K562 (cell line): ENCODE measurements at regions not wholly inside any gene's neighbourhood (a gene's known extent, or its start where the extent isn't known, plus 50 kb on each side); places are given as distances from the start of the nearest gene placed in this dataset.
"Not testable (repeated sequence)": the region's sequence is repeated elsewhere in the genome, so short reads cannot be mapped to it uniquely, and the experiment has no call there.

Source experiments
- ATAC-seq: fragments of 200-7000 bp; cut with Tn5 transposase; 3 replicates; pipeline ENCODE4 v1.9.1; 2020; ENCODE audit warnings: moderate library complexity
- BruUV-seq: library from RNA; stranded (reverse); fragments of 400-500 nt; replicated peaks from 2 replicates; lab custom pipeline; 2021; lab: Mats Ljungman, UMichigan
- CTCF ChIA-PET: fragments of 300-600 bp; formaldehyde crosslinking; extraction: SDS; loops from one replicate; lab custom pipeline; 2021; ENCODE audit warnings: low intra/inter-chr PET ratio; lab: Yijun Ruan, JAX
- POLR2A ChIA-PET: fragments of 300-600, 350-650 bp; sonication (Branson Sonifier 250); formaldehyde crosslinking; extraction: SDS; loops from one replicate; lab custom pipeline; 2021; ENCODE audit warnings: antibody characterized with exemption, inconsistent platforms; lab: Yijun Ruan, JAX
- DNase-seq, 4 experiments: peaks; one replicate each; pipeline versions ENCODE4 v3.0.0 to v3.0.0-alpha.2; 2011 to 2018; ENCODE audit warnings: low spot score in 3 of 4, mixed read lengths in 3 of 4; ENCODE audit errors: extremely low read depth in 1 of 4
- FAIRE-seq: peaks from 2 replicates; lab custom pipeline; 2011; peaks lifted over from hg19 to GRCh38; lab: Jason Lieb, UNC
- H2AFZ ChIP-seq: 2 replicates; pipeline ENCODE4 v1.6.0; 2011; ENCODE audit warnings: low read depth, low read length, control low read depth, inconsistent platforms
- H3K27ac ChIP-seq: fragments of 200-600 bp; 3 replicates; pipeline ENCODE4 v1.8.0; 2011; ENCODE audit warnings: low read depth, mild to moderate bottlenecking, control low read depth, inconsistent platforms, low read length, moderate library complexity, mixed read lengths; ENCODE audit errors: extremely low read depth
- H3K27me3 ChIP-seq, 2 experiments: fragments of 300-600 bp in 1 of 2; 2 replicates in 1 of 2; 3 replicates in 1 of 2; pipeline versions ENCODE4 v1.6.0 to v1.8.0; 2011; ENCODE audit warnings: inconsistent platforms in 2 of 2, low read length in 2 of 2, mild to moderate bottlenecking in 1 of 2, mixed read lengths in 1 of 2, moderate library complexity in 1 of 2; ENCODE audit not compliant: control insufficient read depth in 2 of 2, insufficient read depth in 2 of 2
- H3K36me3 ChIP-seq: fragments of 300-600 bp; 3 replicates; pipeline ENCODE4 v1.8.0; 2011; ENCODE audit warnings: mild to moderate bottlenecking, low read length, inconsistent platforms; ENCODE audit not compliant: control insufficient read depth, insufficient read depth
- H3K4me1 ChIP-seq, 2 experiments: fragments of 200-600 bp in 1 of 2; replicated peaks in 1 of 2; 2 replicates in 1 of 2; 3 replicates in 1 of 2; pipeline versions ENCODE4 v1.5.1 to v1.8.0; 2011; ENCODE audit warnings: inconsistent platforms in 2 of 2, low read length in 2 of 2, mild to moderate bottlenecking in 1 of 2, mixed read lengths in 1 of 2, moderate library complexity in 1 of 2; ENCODE audit not compliant: control insufficient read depth in 2 of 2, insufficient read depth in 2 of 2
- H3K4me2 ChIP-seq: 2 replicates; pipeline ENCODE4 v1.6.1; 2011; ENCODE audit warnings: low read length, control low read depth, inconsistent platforms, mixed read lengths; ENCODE audit not compliant: insufficient read depth
- H3K4me3 ChIP-seq: fragments of 200-600 bp; sonication (generic), shearing (Covaris generic); 2 replicates; pipeline ENCODE4 v1.5.1; 2016; ENCODE audit warnings: control low read depth, inconsistent platforms
- H3K79me2 ChIP-seq: fragments of 200-600 bp; 3 replicates; pipeline ENCODE4 v1.8.0; 2011; ENCODE audit warnings: low read length, inconsistent platforms; ENCODE audit not compliant: control insufficient read depth, insufficient read depth
- H3K9ac ChIP-seq, 2 experiments: 2 replicates each; pipeline versions ENCODE4 v1.6.0 to v1.6.1; 2011; ENCODE audit warnings: low read depth in 2 of 2, low read length in 2 of 2, control low read depth in 1 of 2, inconsistent platforms in 1 of 2, mild to moderate bottlenecking in 1 of 2, mixed read lengths in 1 of 2; ENCODE audit not compliant: insufficient read depth in 1 of 2
- H3K9me1 ChIP-seq: one replicate; pipeline ENCODE4 v1.6.0; 2011; ENCODE audit warnings: inconsistent platforms, mild to moderate bottlenecking, low read length, moderate library complexity; ENCODE audit not compliant: control insufficient read depth, insufficient read depth
- H3K9me3 ChIP-seq: replicated peaks from 2 replicates; pipeline ENCODE4 v1.5.1; 2011; ENCODE audit warnings: low read depth, low read length, inconsistent platforms; ENCODE audit not compliant: control insufficient read depth, insufficient read depth
- H4K20me1 ChIP-seq: replicated peaks from 2 replicates; pipeline ENCODE4 v1.6.1; 2011; ENCODE audit warnings: low read length, inconsistent platforms, mixed read lengths; ENCODE audit not compliant: control insufficient read depth, insufficient read depth
- HINFP ChIP-seq: fragments of 450-650 bp; conservative IDR thresholded peaks from 2 replicates; pipeline ENCODE4 v1.6.1; 2016; ENCODE audit warnings: missing genetic modification characterization, low read depth, mild to moderate bottlenecking, control low read depth, missing compliant biosample characterization
- HMGN3 ChIP-seq: IDR thresholded peaks from 2 replicates; pipeline ENCODE4 v1.6.1; 2011; ENCODE audit warnings: borderline replicate concordance, low read depth, mild to moderate bottlenecking, mixed read lengths, low read length; ENCODE audit not compliant: insufficient read length; ENCODE audit errors: extremely low read depth
- KDM5B ChIP-seq: fragments of 200-600 bp; sonication (generic); IDR thresholded peaks from 2 replicates; pipeline ENCODE4 v1.6.1; 2012; ENCODE audit warnings: low read depth, mild to moderate bottlenecking, moderate library complexity, low read length, control low read depth, inconsistent platforms; ENCODE audit not compliant: insufficient replicate concordance
- NCOA4 ChIP-seq: fragments of 450-650 bp; IDR thresholded peaks from 2 replicates; pipeline ENCODE4 v1.6.1; 2018; ENCODE audit warnings: mild to moderate bottlenecking; ENCODE audit not compliant: partially characterized antibody
- PPARD ChIP-seq: fragments of 250-450 bp; sonication (Bioruptor Pico); IDR thresholded peaks from 2 replicates; pipeline ENCODE4 v1.8.0; 2022; ENCODE audit warnings: inconsistent platforms, mild to moderate bottlenecking, moderate library complexity
- RAD51 ChIP-seq: fragments of 450-650 bp; IDR thresholded peaks from 2 replicates; pipeline ENCODE4 v1.7.1; 2016; ENCODE audit warnings: low read depth, mild to moderate bottlenecking, borderline replicate concordance
- SPI1 ChIP-seq: IDR thresholded peaks from 2 replicates; pipeline ENCODE4 v1.6.1; 2011; ENCODE audit warnings: low read depth, low read length, control low read depth, borderline replicate concordance
- TBL1XR1 ChIP-seq, 2 experiments: IDR thresholded peaks; 2 replicates each; pipeline ENCODE4 v1.6.1; 2012; ENCODE audit warnings: improper control_type of control experiment in 2 of 2, low read length in 2 of 2, mild to moderate bottlenecking in 1 of 2
- ZNF143 ChIP-seq: sonication (generic); formaldehyde crosslinking; IDR thresholded peaks from 2 replicates; pipeline ENCODE4 v1.9.0; 2022; ENCODE audit warnings: mild to moderate bottlenecking, missing genetic modification reagents
- WGBS: fragments of 100-300 bp; shearing (Covaris generic); methylation state at CpG from one replicate; pipeline ENCODE4 v1.1.6; 2016; ENCODE audit warnings: low coverage, mixed read lengths; ENCODE audit not compliant: insufficient coverage; ENCODE audit errors: missing lambda C conversion rate; 5-methylcytosine and 5-hydroxymethylcytosine counted together
- in situ Hi-C: fragments of 300-500 bp; cut with MboI; formaldehyde crosslinking; loops from 4 replicates; pipeline ENCODE4 v1.15.0; 2018; ENCODE audit warnings: inconsistent platforms, mixed read lengths
- intact Hi-C: fragments of 100-400 bp; cut with micrococcal nuclease; formaldehyde crosslinking; loops from 2 replicates; pipeline ENCODE4 v1.14.2; 2022

DNA sequence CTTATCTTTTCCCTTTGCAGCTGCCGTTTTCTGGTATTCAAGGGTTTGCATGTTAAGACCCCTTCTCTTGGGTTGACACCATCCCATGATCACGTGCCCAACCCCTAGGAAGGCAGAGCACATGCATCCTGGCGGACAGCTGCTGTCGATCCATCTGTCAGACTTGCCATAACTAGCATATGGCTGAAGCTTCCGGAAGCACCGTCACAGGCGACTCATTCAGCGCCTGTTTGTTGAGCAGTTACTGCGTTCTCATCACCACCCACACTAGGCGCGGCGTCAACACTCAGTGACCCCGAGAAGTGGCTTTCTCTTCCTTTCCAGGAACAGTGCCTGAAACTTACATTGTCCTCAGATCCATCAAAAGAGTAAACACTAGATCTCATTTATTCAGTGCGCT lies 93.6 kb downstream of the SOX1 start (continued):
- no peak for TF ChIP-seq NCOA4
- no peak for TF ChIP-seq SPI1
- no peak for TF ChIP-seq HMGN3
- TF ChIP-seq HINFP (tag) = no peak
- TF ChIP-seq, all 486 proteins: peak for 0

DNA sequence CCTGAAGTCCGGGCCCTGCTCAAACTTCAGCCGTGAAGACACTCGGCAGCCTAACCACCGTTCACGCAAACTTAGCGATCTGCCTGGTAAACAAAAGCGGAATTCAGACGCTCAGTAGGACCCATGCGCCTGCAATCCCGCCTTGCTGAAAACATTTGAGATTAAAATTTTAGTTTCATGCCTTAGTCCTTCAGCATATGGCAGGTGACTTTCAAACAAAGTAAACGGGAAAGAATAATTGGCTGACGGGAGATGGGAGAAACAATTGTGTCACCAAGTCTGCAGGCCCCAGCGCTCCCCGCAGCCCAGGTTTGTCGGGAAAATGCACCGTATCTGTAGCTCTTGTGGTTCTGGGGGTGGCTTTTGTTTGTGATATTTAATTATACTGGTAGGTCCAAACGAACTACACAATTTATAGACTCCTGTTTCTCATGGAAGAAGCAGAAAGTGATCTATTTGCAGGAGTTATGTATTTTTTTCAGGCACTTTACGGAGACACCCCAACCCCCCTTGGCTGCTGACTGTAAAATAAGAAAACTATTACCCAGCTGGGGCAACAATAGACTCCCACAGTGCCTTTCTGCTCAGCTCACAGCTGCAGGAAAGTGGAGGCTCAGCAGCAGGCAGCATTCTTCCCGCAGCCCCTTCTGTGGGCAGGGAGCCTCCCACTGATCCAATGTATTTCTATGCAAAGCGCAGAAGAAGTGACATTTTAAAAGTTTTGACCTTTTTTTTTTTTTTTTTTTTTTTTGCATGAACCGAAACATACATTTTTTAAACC lies 94.8 kb downstream of the SOX1 start:
- Histone ChIP-seq H3K27me3 (peaks cover 0 to 31% of the 10 kb centered on the region in 2 experiments; a peak in 2 of 5 replicates), H3K4me1 (no peaks in the 10 kb centered on the region), H3K27ac (no peak overlapping the region), H3K4me2 (no peak overlapping the region), H2AFZ (no peak overlapping the region), H3K36me3 (no peaks in the 10 kb centered on the region), H3K9me3 (no peaks in the 10 kb centered on the region), H4K20me1 (no peaks in the 10 kb centered on the region), H3K9ac (no peak overlapping the region), H3K4me3 (no peak overlapping the region), H3K79me2 (no peaks in the 10 kb centered on the region), H3K9me1 (no peaks in the 10 kb centered on the region)
- 1% methylated on average over 20 of the region's 21 CpGs for WGBS
- ChIA-PET POLR2A (no interaction called here), CTCF (no interaction called here)
- TF ChIP-seq PPARD (CRISPR knock-in tag) = no peak
- TF ChIP-seq TBL1XR1 (IDR thresholded peaks at IDR 0.05; ENCODE audit: low read length in 2 of 2) = no peak
- no peak for TF ChIP-seq ZNF143 (CRISPR knock-in tag)
- TF ChIP-seq KDM5B = no peak
- no peak for TF ChIP-seq RAD51
- no peak for FAIRE-seq
- intact Hi-C loops (no loop called here), in situ Hi-C loops (no loop called here)
- ATAC-seq = no peak
- BruUV-seq = no TSS peak
- no peak for DNase-seq

GRCh38 chr13:112163691-112164660 lies 97.0 kb downstream of the SOX1 start:
- intact Hi-C loops, H4K20me1 ChIP-seq, H3K9me3 ChIP-seq, FAIRE-seq, H3K4me1 ChIP-seq, in situ Hi-C loops, H3K9ac ChIP-seq, ATAC-seq, H3K9me1 ChIP-seq, H3K79me2 ChIP-seq, CTCF ChIA-PET, DNase-seq, H3K36me3 ChIP-seq, H3K4me3 ChIP-seq, H3K4me2 ChIP-seq, H3K27ac ChIP-seq, POLR2A ChIA-PET, H2AFZ ChIP-seq, BruUV-seq: not testable (repeated sequence)
- 17% methylated on average over 22 of the region's 97 CpGs for WGBS
- peaks cover 0 to 29% of the 10 kb centered on the region in 2 experiments; a peak in 2 of 5 replicates for H3K27me3 ChIP-seq
